HG02610 (cell line): ENCODE measurements at regions not wholly inside any gene's neighbourhood (a gene's known extent, or its start where the extent isn't known, plus 50 kb on each side); places are given as distances from the start of the nearest gene placed in this dataset.

Experiments used
- ATAC-seq: cut with Tn5 transposase; IDR thresholded peaks from one replicate; pipeline ENCODE4 v1.9.1; 2021; ENCODE audit warnings: mild to moderate bottlenecking, moderate library complexity; ENCODE audit not compliant: unreplicated experiment

- no peak for ATAC-seq
Measured at GRCh38 chr15:70198441-70199123, 100.9 kb upstream of the TLE3 start.

- ATAC-seq = no peak
Measured at GRCh38 chr15:70197945-70198361, 100.2 kb upstream of the TLE3 start.

GRCh38 chr15:70197318-70197944 lies 99.7 kb upstream of the TLE3 start:
- ATAC-seq = no peak

- no peak for ATAC-seq
Measured at GRCh38 chr15:70196372-70197316, 98.9 kb upstream of the TLE3 start.

- ATAC-seq = no peak
Measured at GRCh38 chr15:70195587-70196305, 98.0 kb upstream of the TLE3 start.

GRCh38 chr15:70195171-70195570 lies 97.5 kb upstream of the TLE3 start:
- ATAC-seq = no peak

GRCh38 chr15:70194266-70194665 lies 96.5 kb upstream of the TLE3 start:
- no peak for ATAC-seq

GRCh38 chr15:70193734-70194133 lies 96.0 kb upstream of the TLE3 start:
- ATAC-seq = no peak

GRCh38 chr15:70192490-70192889 lies 94.8 kb upstream of the TLE3 start:
- ATAC-seq = no peak

GRCh38 chr15:70192041-70192440 lies 94.3 kb upstream of the TLE3 start:
- ATAC-seq = no peak

GRCh38 chr15:70190965-70191364 lies 93.2 kb upstream of the TLE3 start:
- ATAC-seq = no peak

- ATAC-seq = no peak
Measured at GRCh38 chr15:70189826-70190695, 92.3 kb upstream of the TLE3 start.

GRCh38 chr15:70188286-70188685 lies 90.6 kb upstream of the TLE3 start:
- ATAC-seq = no peak

GRCh38 chr15:70187331-70187730 lies 89.6 kb upstream of the TLE3 start:
- ATAC-seq = no peak

- ATAC-seq = no peak
Measured at GRCh38 chr15:70186152-70186551, 88.4 kb upstream of the TLE3 start.

GRCh38 chr15:70185251-70185711 lies 87.6 kb upstream of the TLE3 start:
- no peak for ATAC-seq

GRCh38 chr15:70182858-70183695 lies 85.4 kb upstream of the TLE3 start:
- ATAC-seq = no peak

- ATAC-seq = no peak
Measured at GRCh38 chr15:70181626-70182255, 84.0 kb upstream of the TLE3 start.
